WTC11 (cell line): ENCODE measurements at regions not wholly inside any gene's neighbourhood (a gene's known extent, or its start where the extent isn't known, plus 50 kb on each side); places are given as distances from the start of the nearest gene placed in this dataset.

ENCODE experiments used
- ATAC-seq: fragments of 200-7000 bp; cut with Tn5 transposase; 2 replicates; pipeline ENCODE4 v1.10.0; 2021; ENCODE audit warnings: mild to moderate bottlenecking, moderate library complexity
- CTCF ChIA-PET: fragments of 300-600 bp; sonication (Branson Sonifier 250); formaldehyde crosslinking; loops from one replicate; lab custom pipeline; 2021; ENCODE audit warnings: antibody characterized with exemption; lab: Charles Lee
- POLR2A ChIA-PET: fragments of 350-600 bp; sonication (Branson Sonifier 250); formaldehyde crosslinking; loops from one replicate; lab custom pipeline; 2021; ENCODE audit warnings: antibody characterized with exemption; lab: Charles Lee
- DNase-seq: peaks from one replicate; pipeline ENCODE4 v3.0.0; 2021; ENCODE audit warnings: low spot score
- H3K27ac Mint-ChIP-seq: 2 replicates; pipeline ENCODE4 v1.8.0; 2021; ENCODE audit warnings: mixed read lengths
- H3K27me3 Mint-ChIP-seq: 2 replicates; pipeline ENCODE4 v1.8.0; 2021; ENCODE audit warnings: low read depth, mild to moderate bottlenecking, moderate library complexity, mixed read lengths
- H3K36me3 Mint-ChIP-seq: 2 replicates; pipeline ENCODE4 v1.8.0; 2021; ENCODE audit warnings: mixed read lengths
- H3K4me1 Mint-ChIP-seq: 2 replicates; pipeline ENCODE4 v1.8.0; 2022; ENCODE audit warnings: mixed read lengths
- H3K4me3 Mint-ChIP-seq: 2 replicates; pipeline ENCODE4 v1.8.0; 2021; ENCODE audit warnings: mild to moderate bottlenecking, moderate library complexity, mixed read lengths
- H3K9me3 Mint-ChIP-seq: 2 replicates; pipeline ENCODE4 v1.8.0; 2021; ENCODE audit warnings: mixed read lengths
- FOXJ3 ChIP-seq: sonication (generic); formaldehyde crosslinking; IDR thresholded peaks from 2 replicates; pipeline ENCODE4 v1.9.0; 2021; ENCODE audit warnings: missing genetic modification reagents, mild to moderate bottlenecking, borderline replicate concordance
- SOX15 ChIP-seq: fragments of 250-450 bp; sonication (Bioruptor Pico); IDR thresholded peaks from 2 replicates; pipeline ENCODE4 v1.9.0; 2021; ENCODE audit warnings: mild to moderate bottlenecking
- ZNF317 ChIP-seq: sonication (generic); formaldehyde crosslinking; IDR thresholded peaks from 2 replicates; pipeline ENCODE4 v1.8.1; 2023; ENCODE audit warnings: low read depth, mild to moderate bottlenecking, moderate library complexity, missing genetic modification reagents, borderline replicate concordance
- TF ChIP-seq, protein P1 (sequence below): sonication (generic); formaldehyde crosslinking; IDR thresholded peaks from 2 replicates; pipeline ENCODE4 v1.8.1; 2023; ENCODE audit warnings: mild to moderate bottlenecking, missing genetic modification reagents, borderline replicate concordance
- TF ChIP-seq, protein P2 (sequence below): sonication (generic); formaldehyde crosslinking; IDR thresholded peaks from 2 replicates; pipeline ENCODE4 v1.8.1; 2023; ENCODE audit warnings: mild to moderate bottlenecking, missing genetic modification reagents, moderate library complexity
- TF ChIP-seq, protein P3 (sequence below): fragments of 250-450 bp; sonication (Bioruptor Pico); IDR thresholded peaks from 2 replicates; pipeline ENCODE4 v1.8.0; 2021; ENCODE audit warnings: mild to moderate bottlenecking

DNA sequence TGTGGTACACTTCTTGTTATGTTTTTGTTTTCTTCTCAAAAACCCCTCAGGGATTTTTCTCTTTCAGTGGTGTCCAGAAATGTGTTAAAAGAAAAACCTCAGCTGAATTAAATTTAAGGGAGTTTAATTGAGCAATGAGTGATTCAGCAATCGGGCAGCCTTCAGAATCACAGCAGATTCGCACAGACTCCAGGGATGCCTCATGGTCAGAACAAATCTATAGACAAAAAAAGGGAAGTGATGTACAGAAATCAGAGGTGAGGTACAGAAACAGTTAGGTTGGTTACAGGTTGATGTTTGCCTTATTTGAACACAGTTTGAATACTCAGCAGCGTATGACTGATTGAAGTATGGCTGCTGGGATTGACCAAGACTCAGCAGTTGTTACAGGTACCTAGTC, 86.2 kb downstream of the TLR5 start (continued):
- TF ChIP-seq, protein P1, sequence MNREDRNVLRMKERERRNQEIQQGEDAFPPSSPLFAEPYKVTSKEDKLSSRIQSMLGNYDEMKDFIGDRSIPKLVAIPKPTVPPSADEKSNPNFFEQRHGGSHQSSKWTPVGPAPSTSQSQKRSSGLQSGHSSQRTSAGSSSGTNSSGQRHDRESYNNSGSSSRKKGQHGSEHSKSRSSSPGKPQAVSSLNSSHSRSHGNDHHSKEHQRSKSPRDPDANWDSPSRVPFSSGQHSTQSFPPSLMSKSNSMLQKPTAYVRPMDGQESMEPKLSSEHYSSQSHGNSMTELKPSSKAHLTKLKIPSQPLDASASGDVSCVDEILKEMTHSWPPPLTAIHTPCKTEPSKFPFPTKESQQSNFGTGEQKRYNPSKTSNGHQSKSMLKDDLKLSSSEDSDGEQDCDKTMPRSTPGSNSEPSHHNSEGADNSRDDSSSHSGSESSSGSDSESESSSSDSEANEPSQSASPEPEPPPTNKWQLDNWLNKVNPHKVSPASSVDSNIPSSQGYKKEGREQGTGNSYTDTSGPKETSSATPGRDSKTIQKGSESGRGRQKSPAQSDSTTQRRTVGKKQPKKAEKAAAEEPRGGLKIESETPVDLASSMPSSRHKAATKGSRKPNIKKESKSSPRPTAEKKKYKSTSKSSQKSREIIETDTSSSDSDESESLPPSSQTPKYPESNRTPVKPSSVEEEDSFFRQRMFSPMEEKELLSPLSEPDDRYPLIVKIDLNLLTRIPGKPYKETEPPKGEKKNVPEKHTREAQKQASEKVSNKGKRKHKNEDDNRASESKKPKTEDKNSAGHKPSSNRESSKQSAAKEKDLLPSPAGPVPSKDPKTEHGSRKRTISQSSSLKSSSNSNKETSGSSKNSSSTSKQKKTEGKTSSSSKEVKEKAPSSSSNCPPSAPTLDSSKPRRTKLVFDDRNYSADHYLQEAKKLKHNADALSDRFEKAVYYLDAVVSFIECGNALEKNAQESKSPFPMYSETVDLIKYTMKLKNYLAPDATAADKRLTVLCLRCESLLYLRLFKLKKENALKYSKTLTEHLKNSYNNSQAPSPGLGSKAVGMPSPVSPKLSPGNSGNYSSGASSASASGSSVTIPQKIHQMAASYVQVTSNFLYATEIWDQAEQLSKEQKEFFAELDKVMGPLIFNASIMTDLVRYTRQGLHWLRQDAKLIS (CRISPR knock-in tag): no peak
- TF ChIP-seq ZNF317 (no peak), FOXJ3 (no peak)

DNA sequence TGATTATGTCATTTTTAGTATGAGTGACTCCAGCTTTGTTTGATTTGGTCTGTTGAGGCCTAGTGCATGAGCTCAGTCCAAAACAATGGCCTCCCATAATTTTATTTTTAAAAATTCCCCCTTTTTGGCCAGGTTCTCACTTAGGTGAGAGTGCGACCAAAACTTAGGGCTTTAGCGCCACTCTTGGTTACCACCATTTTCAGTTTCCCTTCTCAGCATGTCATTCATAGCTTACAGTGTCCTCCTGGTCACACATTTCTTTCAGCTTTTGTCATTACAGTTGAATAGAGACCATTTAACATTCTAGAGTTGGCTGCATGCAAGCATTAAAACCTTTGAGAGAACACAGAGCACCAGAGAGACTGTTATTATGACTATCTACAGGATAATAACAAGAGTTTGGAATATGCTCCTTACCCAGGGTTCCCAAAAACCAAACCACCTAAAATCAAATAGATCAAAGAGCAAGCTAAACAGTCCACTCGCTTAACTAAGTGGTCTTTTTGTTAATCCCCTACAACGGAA, 85.4 kb downstream of the TLR5 start:
- CTCF ChIA-PET: no interaction called here
- peaks cover 2% of the 10 kb centered on the region; the same call in 1 of the 2 replicates for H3K36me3 Mint-ChIP-seq

More for the DNA sequence above, 85.4 kb downstream of the TLR5 start:
- POLR2A ChIA-PET: no interaction called here
- TF ChIP-seq SOX15: no peak
- TF ChIP-seq, protein P2, sequence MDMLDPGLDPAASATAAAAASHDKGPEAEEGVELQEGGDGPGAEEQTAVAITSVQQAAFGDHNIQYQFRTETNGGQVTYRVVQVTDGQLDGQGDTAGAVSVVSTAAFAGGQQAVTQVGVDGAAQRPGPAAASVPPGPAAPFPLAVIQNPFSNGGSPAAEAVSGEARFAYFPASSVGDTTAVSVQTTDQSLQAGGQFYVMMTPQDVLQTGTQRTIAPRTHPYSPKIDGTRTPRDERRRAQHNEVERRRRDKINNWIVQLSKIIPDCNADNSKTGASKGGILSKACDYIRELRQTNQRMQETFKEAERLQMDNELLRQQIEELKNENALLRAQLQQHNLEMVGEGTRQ: no peak
- TF ChIP-seq, protein P3, sequence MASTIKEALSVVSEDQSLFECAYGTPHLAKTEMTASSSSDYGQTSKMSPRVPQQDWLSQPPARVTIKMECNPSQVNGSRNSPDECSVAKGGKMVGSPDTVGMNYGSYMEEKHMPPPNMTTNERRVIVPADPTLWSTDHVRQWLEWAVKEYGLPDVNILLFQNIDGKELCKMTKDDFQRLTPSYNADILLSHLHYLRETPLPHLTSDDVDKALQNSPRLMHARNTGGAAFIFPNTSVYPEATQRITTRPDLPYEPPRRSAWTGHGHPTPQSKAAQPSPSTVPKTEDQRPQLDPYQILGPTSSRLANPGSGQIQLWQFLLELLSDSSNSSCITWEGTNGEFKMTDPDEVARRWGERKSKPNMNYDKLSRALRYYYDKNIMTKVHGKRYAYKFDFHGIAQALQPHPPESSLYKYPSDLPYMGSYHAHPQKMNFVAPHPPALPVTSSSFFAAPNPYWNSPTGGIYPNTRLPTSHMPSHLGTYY (CRISPR knock-in tag): no peak
- Mint-ChIP-seq H3K27me3 (no peaks in the 10 kb centered on the region; the same call in 1 of the 2 replicates), H3K4me3 (no peak overlapping the region), H3K9me3 (no peaks in the 10 kb centered on the region), H3K27ac (0 out of 2 replicates have a peak overlapping the region, but pooled peaks have one; percentile 3), H3K4me1 (peaks cover 17% of the 10 kb centered on the region)
- ATAC-seq (no peak), DNase-seq (no peak)
